ENCODE measurements at regions not wholly inside any gene's neighbourhood (a gene's known extent, or its start where the extent isn't known, plus 50 kb on each side); places are given as distances from the start of the nearest gene placed in this dataset.
"Not testable (repeated sequence)": the region's sequence is repeated elsewhere in the genome, so short reads cannot be mapped to it uniquely, and the experiment has no call there.

GRCh38 chr13:30520571-30520970, 54.8 kb upstream of the HMGB1 start:
- DNase-seq = no peak

GRCh38 chr13:30523211-30523610, 57.5 kb upstream of the HMGB1 start:
- no peak for DNase-seq

GRCh38 chr13:30523817-30524216, 58.1 kb upstream of the HMGB1 start:
- not testable (repeated sequence) for DNase-seq

GRCh38 chr13:30525212-30525611, 59.5 kb upstream of the HMGB1 start:
- DNase-seq = not testable (repeated sequence)

GRCh38 chr13:30526612-30527495, 61.1 kb upstream of the HMGB1 start:
- peak; percentile 35 for DNase-seq

GRCh38 chr13:30529085-30529834, 63.5 kb upstream of the HMGB1 start:
- no peak for DNase-seq

- DNase-seq = no peak
Observed at GRCh38 chr13:30535046-30535445, 69.3 kb upstream of the HMGB1 start.

- DNase-seq = no peak
Observed at GRCh38 chr13:30545320-30545719, 72.4 kb upstream of the USPL1 start.

- not testable (repeated sequence) for DNase-seq
Observed at GRCh38 chr13:30548046-30548445, 69.7 kb upstream of the USPL1 start.

- no peak for DNase-seq
Observed at GRCh38 chr13:30551189-30551588, 66.5 kb upstream of the USPL1 start.

- DNase-seq = no peak
Observed at GRCh38 chr13:30552567-30552966, 65.2 kb upstream of the USPL1 start.

- DNase-seq = no peak
Observed at GRCh38 chr13:30559274-30559673, 58.4 kb upstream of the USPL1 start.

GRCh38 chr13:30560212-30560611, 57.5 kb upstream of the USPL1 start:
- DNase-seq = no peak

- no peak for DNase-seq
Observed at GRCh38 chr13:30561511-30561910, 56.2 kb upstream of the USPL1 start.

GRCh38 chr13:30564489-30564888, 53.2 kb upstream of the USPL1 start:
- DNase-seq = no peak

GRCh38 chr13:30565658-30566057, 52.1 kb upstream of the USPL1 start:
- DNase-seq = no peak

- no peak for DNase-seq
Observed at GRCh38 chr13:30567072-30567471, 50.6 kb upstream of the USPL1 start.

Data from left hindlimb (tissue), 1 donor.